IMR-90 (cell line): ENCODE measurements at regions not wholly inside any gene's neighbourhood (a gene's known extent, or its start where the extent isn't known, plus 50 kb on each side); places are given as distances from the start of the nearest gene placed in this dataset.

Experiments used
- ATAC-seq: fragments of 200-7000 bp; cut with Tn5 transposase; 2 replicates; pipeline ENCODE4 v1.9.1; 2020; ENCODE audit warnings: low read depth, mild to moderate bottlenecking, moderate library complexity
- BruUV-seq: library from RNA; stranded (reverse); fragments of 400-500 nt; replicated peaks from 2 replicates; lab custom pipeline; 2021; lab: Mats Ljungman, UMichigan
- CTCF ChIA-PET: fragments of 300-600 bp; formaldehyde crosslinking; extraction: SDS; loops from one replicate; lab custom pipeline; 2021; ENCODE audit warnings: antibody characterized with exemption; lab: Yijun Ruan, JAX
- POLR2A ChIA-PET: fragments of 300-600 bp; sonication (Branson Sonifier 250); formaldehyde crosslinking; loops from one replicate; lab custom pipeline; 2022; ENCODE audit warnings: antibody characterized with exemption; ENCODE audit not compliant: unreplicated experiment; lab: Charles Lee
- DNase-seq: peaks from one replicate; pipeline ENCODE4 v3.0.0; 2013
- H2AFZ ChIP-seq: replicated peaks from 2 replicates; pipeline ENCODE3; 2013; ENCODE audit warnings: low read length, mild to moderate bottlenecking; ENCODE audit not compliant: poor library complexity
- H2AK5ac ChIP-seq: 2 replicates; pipeline ENCODE4 v1.6.1; 2013; ENCODE audit warnings: low read depth, low read length, inconsistent platforms
- H2AK9ac ChIP-seq: replicated peaks from 2 replicates; pipeline ENCODE3; 2013; ENCODE audit warnings: mild to moderate bottlenecking, low read depth, low read length, moderate library complexity; ENCODE audit not compliant: poor library complexity
- H2BK120ac ChIP-seq: 2 replicates; pipeline ENCODE4 v1.6.1; 2013; ENCODE audit warnings: low read depth, low read length, inconsistent platforms
- H2BK15ac ChIP-seq: 3 replicates; pipeline ENCODE4 v1.6.1; 2013; ENCODE audit warnings: low read depth, low read length, inconsistent platforms
- H2BK20ac ChIP-seq: 2 replicates; pipeline ENCODE4 v1.6.1; 2013; ENCODE audit warnings: low read depth, mild to moderate bottlenecking, inconsistent platforms, low read length, moderate library complexity
- H2BK5ac ChIP-seq: 2 replicates; pipeline ENCODE4 v1.6.1; 2013; ENCODE audit warnings: mild to moderate bottlenecking, low read depth, low read length, inconsistent platforms; ENCODE audit not compliant: poor library complexity, severe bottlenecking
- H3K14ac ChIP-seq: replicated peaks from 2 replicates; pipeline ENCODE4 v1.6.1; 2013; ENCODE audit warnings: low read depth, low read length, inconsistent platforms
- H3K18ac ChIP-seq: 2 replicates; pipeline ENCODE4 v1.6.1; 2013; ENCODE audit warnings: low read depth, low read length, control low read depth
- H3K23ac ChIP-seq: 2 replicates; pipeline ENCODE4 v1.6.1; 2013; ENCODE audit warnings: low read depth, low read length, inconsistent platforms
- H3K27ac ChIP-seq: 2 replicates; pipeline ENCODE4 v1.5.1; 2013; ENCODE audit warnings: mild to moderate bottlenecking, control low read depth, low read length; ENCODE audit not compliant: insufficient read depth
- H3K27me3 ChIP-seq: 2 replicates; pipeline ENCODE4 v1.6.1; 2013; ENCODE audit warnings: low read length; ENCODE audit not compliant: control insufficient read depth, insufficient read depth
- H3K36me3 ChIP-seq: 2 replicates; pipeline ENCODE4 v1.6.1; 2013; ENCODE audit warnings: low read length, mixed read lengths; ENCODE audit not compliant: control insufficient read depth, insufficient read depth
- H3K4ac ChIP-seq: 2 replicates; pipeline ENCODE4 v1.6.1; 2013; ENCODE audit warnings: low read depth, low read length, inconsistent platforms
- H3K4me1 ChIP-seq: 2 replicates; pipeline ENCODE4 v1.6.1; 2013; ENCODE audit warnings: low read length, mixed read lengths; ENCODE audit not compliant: control insufficient read depth, insufficient read depth
- H3K4me2 ChIP-seq: 2 replicates; pipeline ENCODE4 v1.6.1; 2013; ENCODE audit warnings: low read depth, mild to moderate bottlenecking, control low read depth, low read length, moderate library complexity
- H3K4me3 ChIP-seq: 2 replicates; pipeline ENCODE4 v1.5.1; 2013; ENCODE audit warnings: low read depth, mild to moderate bottlenecking, control low read depth, low read length, moderate library complexity; ENCODE audit not compliant: insufficient read depth
- H3K56ac ChIP-seq: 2 replicates; pipeline ENCODE4 v1.6.1; 2013; ENCODE audit warnings: low read length, inconsistent platforms; ENCODE audit not compliant: insufficient read depth; ENCODE audit errors: extremely low read depth
- H3K79me1 ChIP-seq, 2 experiments: 2 replicates each; pipeline ENCODE4 v1.6.1; 2013; ENCODE audit warnings: low read length in 2 of 2, inconsistent platforms in 1 of 2, low read depth in 1 of 2
- H3K9ac ChIP-seq: 2 replicates; pipeline ENCODE4 v1.6.1; 2013; ENCODE audit warnings: low read depth, low read length, control low read depth
- H3K9me1 ChIP-seq: 2 replicates; pipeline ENCODE4 v1.6.1; 2013; ENCODE audit warnings: low read length, inconsistent platforms; ENCODE audit not compliant: insufficient read depth
- H3K9me3 ChIP-seq: 2 replicates; pipeline ENCODE4 v1.6.1; 2013; ENCODE audit warnings: low read length; ENCODE audit not compliant: control insufficient read depth, insufficient read depth
- H4K20me1 ChIP-seq: 2 replicates; pipeline ENCODE4 v1.6.1; 2013; ENCODE audit warnings: low read length, inconsistent platforms; ENCODE audit not compliant: insufficient read depth
- H4K5ac ChIP-seq: 2 replicates; pipeline ENCODE4 v1.6.1; 2013; ENCODE audit warnings: mild to moderate bottlenecking, low read depth, low read length, control low read depth
- H4K8ac ChIP-seq, 2 experiments: 2 replicates each; pipeline ENCODE4 v1.6.1; 2013; ENCODE audit warnings: low read depth in 2 of 2, low read length in 2 of 2, control low read depth in 1 of 2, inconsistent platforms in 1 of 2
- H4K91ac ChIP-seq: 2 replicates; pipeline ENCODE4 v1.6.1; 2013; ENCODE audit warnings: low read depth, low read length, inconsistent platforms; ENCODE audit not compliant: insufficient read depth
- BHLHE40 ChIP-seq: fragments of 150-350 bp; IDR thresholded peaks from 2 replicates; pipeline ENCODE4 v1.6.1; 2016; ENCODE audit warnings: mild to moderate bottlenecking, low read depth, low read length
- CEBPB ChIP-seq: IDR thresholded peaks from 2 replicates; pipeline ENCODE4 v1.6.1; 2012; ENCODE audit warnings: low read depth, low read length, improper control_type of control experiment
- CHD1 ChIP-seq: IDR thresholded peaks from 2 replicates; pipeline ENCODE4 v1.6.1; 2012; ENCODE audit warnings: low read depth, low read length, improper control_type of control experiment
- CTCF ChIP-seq: conservative IDR thresholded peaks from 2 replicates; pipeline ENCODE4 v1.5.1; 2012; ENCODE audit warnings: mild to moderate bottlenecking, low read depth, low read length, improper control_type of control experiment
- ELK1 ChIP-seq: fragments of 150-350 bp; IDR thresholded peaks from 2 replicates; pipeline ENCODE4 v1.6.1; 2016; ENCODE audit warnings: low read depth, mild to moderate bottlenecking, low read length, moderate library complexity, borderline replicate concordance
- FOS ChIP-seq: fragments of 150-350 bp; IDR thresholded peaks from 2 replicates; pipeline ENCODE4 v1.6.1; 2016; ENCODE audit warnings: low read depth, low read length
- MAFK ChIP-seq: IDR thresholded peaks from 2 replicates; pipeline ENCODE4 v1.6.1; 2012; ENCODE audit warnings: low read depth, low read length, improper control_type of control experiment
- MAZ ChIP-seq: IDR thresholded peaks from 2 replicates; pipeline ENCODE4 v1.6.1; 2012; ENCODE audit warnings: low read depth, mild to moderate bottlenecking, low read length, improper control_type of control experiment, moderate library complexity, borderline replicate concordance
- MXI1 ChIP-seq: IDR thresholded peaks from 2 replicates; pipeline ENCODE4 v1.6.1; 2012; ENCODE audit warnings: low read depth, mild to moderate bottlenecking, low read length, moderate library complexity, borderline replicate concordance
- NFE2L2 ChIP-seq: fragments of 150-350 bp; IDR thresholded peaks from 2 replicates; pipeline ENCODE4 v1.6.1; 2016; ENCODE audit warnings: low read depth, mild to moderate bottlenecking, low read length
- POLR2A ChIP-seq: IDR thresholded peaks from 2 replicates; pipeline ENCODE4 v1.6.1; 2012; ENCODE audit warnings: mild to moderate bottlenecking, low read depth, low read length
- RAD21 ChIP-seq: IDR thresholded peaks from 2 replicates; pipeline ENCODE4 v1.6.1; 2012; ENCODE audit warnings: low read length, improper control_type of control experiment
- RCOR1 ChIP-seq: IDR thresholded peaks from 2 replicates; pipeline ENCODE4 v1.6.1; 2012; ENCODE audit warnings: mild to moderate bottlenecking, low read length, improper control_type of control experiment; ENCODE audit not compliant: insufficient replicate concordance
- RFX5 ChIP-seq: IDR thresholded peaks from 2 replicates; pipeline ENCODE4 v1.8.0; 2012; ENCODE audit warnings: low read depth, mild to moderate bottlenecking, low read length, moderate library complexity
- SMC3 ChIP-seq: fragments of 150-350 bp; IDR thresholded peaks from 2 replicates; pipeline ENCODE4 v1.6.1; 2016; ENCODE audit warnings: low read depth, mild to moderate bottlenecking, antibody characterized with exemption, low read length, moderate library complexity
- USF2 ChIP-seq: fragments of 150-350 bp; IDR thresholded peaks from 2 replicates; pipeline ENCODE4 v1.6.1; 2017; ENCODE audit warnings: mild to moderate bottlenecking, antibody characterized with exemption, low read length, low read depth
- WGBS, 2 experiments: methylation state at CpG; one replicate each; pipeline versions ENCODE4 v1.1.5 to v1.1.7; 2013; ENCODE audit warnings: missing lambda C conversion rate in 2 of 2; ENCODE audit not compliant: insufficient read length in 1 of 2; ENCODE audit errors: extremely low coverage in 2 of 2; 5-methylcytosine and 5-hydroxymethylcytosine counted together
- dilution Hi-C: fragments of 300-500 bp; cut with HindIII; formaldehyde crosslinking; loops from one replicate; pipeline ENCODE4 v1.14.3; 2018; ENCODE audit warnings: low sequenced_read_pairs; ENCODE audit not compliant: unreplicated experiment
- in situ Hi-C: fragments of 300-500 bp; cut with MboI; formaldehyde crosslinking; loops from 3 replicates; pipeline ENCODE4 v1.14.3; 2019; ENCODE audit warnings: low sequenced_read_pairs, inconsistent platforms, mixed read lengths
- intact Hi-C: fragments of 100-400 bp; cut with micrococcal nuclease; formaldehyde crosslinking; loops from 2 replicates; pipeline ENCODE4 v1.10.0; 2022

- POLR2A ChIA-PET, result no interaction called here
- Histone ChIP-seq H2BK120ac (no peak overlapping the region), H2AK9ac (no peak overlapping the region), H4K91ac (no peak overlapping the region), H3K79me1 (no peaks in the 10 kb centered on the region), H3K23ac (no peak overlapping the region), H4K5ac (no peak overlapping the region), H2AK5ac (no peak overlapping the region), H3K4me3 (no peak overlapping the region), H2BK5ac (no peak overlapping the region), H3K9ac (no peak overlapping the region), H3K4ac (no peak overlapping the region), H3K56ac (no peak overlapping the region), H4K20me1 (no peaks in the 10 kb centered on the region), H3K4me1 (no peaks in the 10 kb centered on the region), H3K9me3 (peaks cover 1% of the 10 kb centered on the region; the same call in 1 of the 2 replicates), H2BK15ac (no peak overlapping the region), H3K9me1 (no peaks in the 10 kb centered on the region), H2AFZ (no peak overlapping the region), H2BK20ac (no peak overlapping the region), H3K18ac (no peak overlapping the region), H3K27me3 (no peaks in the 10 kb centered on the region), H4K8ac (no peak overlapping the region), H3K27ac (no peak overlapping the region), H3K14ac (no peak overlapping the region), H3K4me2 (no peak overlapping the region), H3K36me3 (no peaks in the 10 kb centered on the region)
- in situ Hi-C loops (no loop called here), intact Hi-C loops (no loop called here), dilution Hi-C loops (no loop called here)
- CTCF ChIA-PET, result no interaction called here
- no TSS peak for BruUV-seq
- ATAC-seq (no peak), DNase-seq (no peak)
- TF ChIP-seq MAZ (no peak), POLR2A (no peak), MXI1 (no peak), MAFK (no peak), CTCF (no peak), RCOR1 (no peak), FOS (no peak), CEBPB (no peak), SMC3 (no peak), ELK1 (no peak), RFX5 (no peak), NFE2L2 (no peak), CHD1 (no peak), BHLHE40 (no peak), RAD21 (no peak), USF2 (no peak)
- no CpG with 5 or more reads among the region's 2 CpGs for WGBS, 2 experiments
Measured at GRCh38 chr6:62452586-62452985, 166.6 kb upstream of the KHDRBS2 start.
